ENCODE measurements at regions not wholly inside any gene's neighbourhood (a gene's known extent, or its start where the extent isn't known, plus 50 kb on each side); places are given as distances from the start of the nearest gene placed in this dataset.

- TF ChIP-seq CTCF (IDR thresholded peaks at IDR 0.05) (no peak), EZH2 (IDR thresholded peaks at IDR 0.05; ENCODE audit: borderline replicate concordance, insufficient read depth, low read depth, low read length, poor library complexity, severe bottlenecking) (no peak)
Observed at GRCh38 chr4:125837493-125838201, 522.9 kb downstream of the FAT4 start.

All from B cell (primary cell).